H9 (cell line): ENCODE measurements at regions not wholly inside any gene's neighbourhood (a gene's known extent, or its start where the extent isn't known, plus 50 kb on each side); places are given as distances from the start of the nearest gene placed in this dataset.

Experiments
- DNase-seq: peaks from one replicate; pipeline ENCODE4 v3.0.0-alpha.2; 2017
- H2AFZ ChIP-seq: one replicate; pipeline ENCODE4 v1.6.1; 2013; ENCODE audit warnings: mild to moderate bottlenecking, low read length, control low read depth, moderate library complexity
- H2AK5ac ChIP-seq: 2 replicates; pipeline ENCODE4 v1.6.1; 2013; ENCODE audit warnings: low read length, control low read depth, mixed read lengths; ENCODE audit not compliant: insufficient read length
- H2BK120ac ChIP-seq: one replicate; pipeline ENCODE4 v1.6.1; 2013; ENCODE audit warnings: low read depth, mild to moderate bottlenecking, low read length, control low read depth, inconsistent platforms; ENCODE audit not compliant: poor library complexity, severe bottlenecking
- H2BK12ac ChIP-seq: 2 replicates; pipeline ENCODE4 v1.6.1; 2013; ENCODE audit warnings: low read length, control low read depth, mixed read lengths, low read depth; ENCODE audit not compliant: insufficient read length
- H2BK15ac ChIP-seq: 2 replicates; pipeline ENCODE4 v1.6.1; 2013; ENCODE audit warnings: low read depth, low read length, control low read depth
- H2BK20ac ChIP-seq: one replicate; pipeline ENCODE4 v1.6.1; 2013; ENCODE audit warnings: low read depth, mild to moderate bottlenecking, low read length, control low read depth, inconsistent platforms; ENCODE audit not compliant: poor library complexity, severe bottlenecking
- H2BK5ac ChIP-seq: 2 replicates; pipeline ENCODE4 v1.6.1; 2013; ENCODE audit warnings: low read length, control low read depth, mixed read lengths; ENCODE audit not compliant: insufficient read length
- H3K14ac ChIP-seq: 2 replicates; pipeline ENCODE4 v1.6.1; 2013; ENCODE audit warnings: low read length, control low read depth; ENCODE audit not compliant: insufficient read depth
- H3K18ac ChIP-seq: 2 replicates; pipeline ENCODE4 v1.6.1; 2013; ENCODE audit warnings: low read depth, mild to moderate bottlenecking, mixed read lengths, low read length, control low read depth; ENCODE audit not compliant: insufficient read length
- H3K23ac ChIP-seq: 2 replicates; pipeline ENCODE4 v1.6.1; 2013; ENCODE audit warnings: low read length, control low read depth, mixed read lengths, low read depth; ENCODE audit not compliant: insufficient read length
- H3K23me2 ChIP-seq: 2 replicates; pipeline ENCODE4 v1.6.1; 2013; ENCODE audit warnings: low read depth, mild to moderate bottlenecking, mixed read lengths, low read length, control low read depth; ENCODE audit not compliant: insufficient read length, poor library complexity, severe bottlenecking
- H3K27ac ChIP-seq: 2 replicates; pipeline ENCODE4 v1.5.1; 2013; ENCODE audit warnings: low read length, control low read depth, mixed read lengths, low read depth; ENCODE audit not compliant: insufficient read length
- H3K27me3 ChIP-seq: 2 replicates; pipeline ENCODE4 v1.6.1; 2013; ENCODE audit warnings: low read length, control low read depth, inconsistent platforms; ENCODE audit not compliant: insufficient read depth
- H3K4ac ChIP-seq: 2 replicates; pipeline ENCODE4 v1.6.1; 2013; ENCODE audit warnings: low read depth, mild to moderate bottlenecking, control low read depth, inconsistent platforms, low read length, moderate library complexity
- H3K4me1 ChIP-seq: 2 replicates; pipeline ENCODE4 v1.6.1; 2013; ENCODE audit warnings: low read length, control low read depth, inconsistent platforms; ENCODE audit not compliant: insufficient read depth
- H3K4me2 ChIP-seq: 2 replicates; pipeline ENCODE4 v1.6.1; 2013; ENCODE audit warnings: low read length, control low read depth, mixed read lengths; ENCODE audit not compliant: insufficient read length, insufficient read depth
- H3K56ac ChIP-seq: 2 replicates; pipeline ENCODE4 v1.6.1; 2013; ENCODE audit warnings: low read depth, mild to moderate bottlenecking, mixed read lengths, low read length, control low read depth; ENCODE audit not compliant: insufficient read length
- H3K79me1 ChIP-seq: 2 replicates; pipeline ENCODE4 v1.6.1; 2013; ENCODE audit warnings: low read depth, mild to moderate bottlenecking, moderate library complexity, low read length, control low read depth, inconsistent platforms; ENCODE audit not compliant: insufficient read depth, poor library complexity, severe bottlenecking
- H3K79me2 ChIP-seq: 2 replicates; pipeline ENCODE4 v1.6.1; 2013; ENCODE audit warnings: low read length, control low read depth, inconsistent platforms; ENCODE audit not compliant: insufficient read depth
- H3K9ac ChIP-seq: 2 replicates; pipeline ENCODE4 v1.6.1; 2013; ENCODE audit warnings: low read length, control low read depth, mixed read lengths; ENCODE audit not compliant: insufficient read length; ENCODE audit errors: extremely low read depth
- H3K9me3 ChIP-seq: one replicate; pipeline ENCODE4 v1.6.1; 2013; ENCODE audit warnings: low read depth, low read length, inconsistent platforms; ENCODE audit not compliant: control insufficient read depth
- H3T11ph ChIP-seq: one replicate; pipeline ENCODE4 v1.6.1; 2013; ENCODE audit warnings: mild to moderate bottlenecking, low read length, control low read depth, inconsistent platforms
- H4K20me1 ChIP-seq: one replicate; pipeline ENCODE4 v1.6.1; 2013; ENCODE audit not compliant: control insufficient read depth, insufficient read length, insufficient read depth
- H4K5ac ChIP-seq: 2 replicates; pipeline ENCODE4 v1.6.1; 2013; ENCODE audit warnings: low read depth, mild to moderate bottlenecking, mixed read lengths, low read length, control low read depth; ENCODE audit not compliant: insufficient read length
- H4K8ac ChIP-seq: replicated peaks from 2 replicates; pipeline ENCODE4 v1.6.1; 2013; ENCODE audit warnings: low read length, control low read depth, mixed read lengths, low read depth; ENCODE audit not compliant: insufficient read length
- H4K91ac ChIP-seq: 2 replicates; pipeline ENCODE4 v1.6.1; 2013; ENCODE audit warnings: low read depth, mild to moderate bottlenecking, moderate library complexity, mixed read lengths, low read length, control low read depth; ENCODE audit not compliant: insufficient read length
- H3K27ac Mint-ChIP-seq, 3 experiments: 2 replicates in 2 of 3; 3 replicates in 1 of 3; pipeline ENCODE4 v1.8.0; 2020 to 2021; ENCODE audit warnings: mixed read lengths in 3 of 3, mild to moderate bottlenecking in 1 of 3, moderate library complexity in 1 of 3
- H3K27me3 Mint-ChIP-seq: 2 replicates; pipeline ENCODE4 v1.8.0; 2021; ENCODE audit warnings: low read depth, mild to moderate bottlenecking, moderate library complexity, mixed read lengths
- H3K36me3 Mint-ChIP-seq, 3 experiments: 2 replicates in 2 of 3; 3 replicates in 1 of 3; pipeline ENCODE4 v1.8.0; 2020 to 2021; ENCODE audit warnings: low read depth in 3 of 3, mixed read lengths in 3 of 3; ENCODE audit not compliant: insufficient read depth in 1 of 3
- H3K4me1 Mint-ChIP-seq, 2 experiments: 2 replicates each; pipeline ENCODE4 v1.8.0; 2020; ENCODE audit warnings: mixed read lengths in 2 of 2
- H3K4me3 Mint-ChIP-seq, 2 experiments: 2 replicates in 1 of 2; 3 replicates in 1 of 2; pipeline ENCODE4 v1.8.0; 2020 to 2021; ENCODE audit warnings: mild to moderate bottlenecking in 2 of 2, mixed read lengths in 2 of 2, moderate library complexity in 1 of 2
- H3K9me3 Mint-ChIP-seq, 2 experiments: 2 replicates in 1 of 2; 3 replicates in 1 of 2; pipeline ENCODE4 v1.8.0; 2020; ENCODE audit warnings: mild to moderate bottlenecking in 2 of 2, mixed read lengths in 2 of 2, moderate library complexity in 1 of 2
- CTCF ChIP-seq: fragments of 200-600 bp; sonication (generic); conservative IDR thresholded peaks from 3 replicates; pipeline ENCODE4 v1.8.0; 2021; ENCODE audit warnings: antibody characterized with exemption, mild to moderate bottlenecking
- WGBS: extraction: QIAGEN DNeasy Blood & Tissue Kit; methylation state at CpG from one replicate; pipeline ENCODE4 v1.1.7; 2013; ENCODE audit warnings: missing lambda C conversion rate, low lambda C conversion rate, mixed read lengths; ENCODE audit not compliant: insufficient read length; ENCODE audit errors: extremely low coverage; 5-methylcytosine and 5-hydroxymethylcytosine counted together

GRCh38 chr5:102596951-102597350, 98.2 kb upstream of the SLCO6A1 start:
- Histone ChIP-seq H2BK12ac (no peak overlapping the region), H3K56ac (no peak overlapping the region), H2BK20ac (no peak overlapping the region), H3K4ac (no peak overlapping the region), H2AK5ac (no peak overlapping the region), H3K14ac (no peak overlapping the region), H2BK120ac (no peak overlapping the region), H4K20me1 (no peaks in the 10 kb centered on the region), H3K23me2 (no peaks in the 10 kb centered on the region), H3K4me2 (no peak overlapping the region), H2BK5ac (no peak overlapping the region), H3K9me3 (no peaks in the 10 kb centered on the region), H3K9ac (no peak overlapping the region), H3K23ac (no peak overlapping the region), H3K27me3 (no peaks in the 10 kb centered on the region), H3K4me1 (no peaks in the 10 kb centered on the region), H4K8ac (no peak overlapping the region), H4K5ac (no peak overlapping the region), H4K91ac (no peak overlapping the region), H3K18ac (no peak overlapping the region), H2AFZ (no peak overlapping the region), H3K27ac (no peak overlapping the region), H3K79me2 (no peaks in the 10 kb centered on the region), H2BK15ac (no peak overlapping the region), H3T11ph (no peak overlapping the region), H3K79me1 (no peaks in the 10 kb centered on the region)
- Mint-ChIP-seq H3K27ac (no peak overlapping the region), H3K4me3 (no peak overlapping the region), H3K36me3 (peaks cover 7 to 22% (median 16%) of the 10 kb centered on the region in 3 experiments), H3K4me1 (peaks cover 0 to 5% of the 10 kb centered on the region in 2 experiments; a peak in 2 of 4 replicates), H3K9me3 (peaks cover 12 to 18% of the 10 kb centered on the region in 2 experiments), H3K27me3 (no peaks in the 10 kb centered on the region)
- no peak for DNase-seq
- no CpG with 5 or more reads among the region's 1 CpG for WGBS
- TF ChIP-seq CTCF, result no peak
